ENCODE measurements at regions not wholly inside any gene's neighbourhood (a gene's known extent, or its start where the extent isn't known, plus 50 kb on each side); places are given as distances from the start of the nearest gene placed in this dataset.

GRCh38 chr5:110054240-110054639 lies 364.5 kb downstream of the MAN2A1 start:
- TF ChIP-seq, protein P1, sequence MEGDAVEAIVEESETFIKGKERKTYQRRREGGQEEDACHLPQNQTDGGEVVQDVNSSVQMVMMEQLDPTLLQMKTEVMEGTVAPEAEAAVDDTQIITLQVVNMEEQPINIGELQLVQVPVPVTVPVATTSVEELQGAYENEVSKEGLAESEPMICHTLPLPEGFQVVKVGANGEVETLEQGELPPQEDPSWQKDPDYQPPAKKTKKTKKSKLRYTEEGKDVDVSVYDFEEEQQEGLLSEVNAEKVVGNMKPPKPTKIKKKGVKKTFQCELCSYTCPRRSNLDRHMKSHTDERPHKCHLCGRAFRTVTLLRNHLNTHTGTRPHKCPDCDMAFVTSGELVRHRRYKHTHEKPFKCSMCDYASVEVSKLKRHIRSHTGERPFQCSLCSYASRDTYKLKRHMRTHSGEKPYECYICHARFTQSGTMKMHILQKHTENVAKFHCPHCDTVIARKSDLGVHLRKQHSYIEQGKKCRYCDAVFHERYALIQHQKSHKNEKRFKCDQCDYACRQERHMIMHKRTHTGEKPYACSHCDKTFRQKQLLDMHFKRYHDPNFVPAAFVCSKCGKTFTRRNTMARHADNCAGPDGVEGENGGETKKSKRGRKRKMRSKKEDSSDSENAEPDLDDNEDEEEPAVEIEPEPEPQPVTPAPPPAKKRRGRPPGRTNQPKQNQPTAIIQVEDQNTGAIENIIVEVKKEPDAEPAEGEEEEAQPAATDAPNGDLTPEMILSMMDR (IDR thresholded peaks at IDR 0.05; ENCODE audit: borderline replicate concordance, extremely low read depth, low read length, poor library complexity, severe bottlenecking) = peak; percentile 94
- TF ChIP-seq EZH2 (IDR thresholded peaks at IDR 0.05; ENCODE audit: borderline replicate concordance, low read depth, low read length, severe bottlenecking) = no peak

All from DND-41 (cell line).